Neuronal stem cell (in vitro differentiated cells): ENCODE measurements at regions not wholly inside any gene's neighbourhood (a gene's known extent, or its start where the extent isn't known, plus 50 kb on each side); places are given as distances from the start of the nearest gene placed in this dataset.

Experiments
- DNase-seq: peaks from one replicate; pipeline ENCODE4 v3.0.0-alpha.2; 2013; ENCODE audit warnings: low spot score
- H2AFZ ChIP-seq: one replicate; pipeline ENCODE4 v1.6.1; 2013; ENCODE audit warnings: mild to moderate bottlenecking, low read length, inconsistent platforms
- H2AK5ac ChIP-seq: 2 replicates; pipeline ENCODE4 v1.6.1; 2013; ENCODE audit warnings: low read depth, mild to moderate bottlenecking, inconsistent platforms, low read length, moderate library complexity, mixed read lengths
- H2BK120ac ChIP-seq: 2 replicates; pipeline ENCODE4 v1.6.1; 2013; ENCODE audit warnings: low read depth, mild to moderate bottlenecking, inconsistent platforms, low read length, moderate library complexity, mixed read lengths
- H2BK12ac ChIP-seq: one replicate; pipeline ENCODE4 v1.6.1; 2013; ENCODE audit warnings: low read length, inconsistent platforms
- H2BK15ac ChIP-seq: 2 replicates; pipeline ENCODE4 v1.6.1; 2013; ENCODE audit warnings: mild to moderate bottlenecking, low read length, inconsistent platforms, mixed read lengths
- H2BK5ac ChIP-seq: one replicate; pipeline ENCODE4 v1.6.1; 2013; ENCODE audit warnings: inconsistent platforms, mild to moderate bottlenecking, low read length, moderate library complexity
- H3K14ac ChIP-seq: one replicate; pipeline ENCODE4 v1.6.1; 2013; ENCODE audit warnings: low read length, inconsistent platforms
- H3K18ac ChIP-seq: 2 replicates; pipeline ENCODE4 v1.6.1; 2013; ENCODE audit warnings: low read length, inconsistent platforms
- H3K23ac ChIP-seq: 2 replicates; pipeline ENCODE4 v1.6.1; 2013; ENCODE audit warnings: low read depth, mild to moderate bottlenecking, mixed read lengths, low read length, inconsistent platforms; ENCODE audit not compliant: poor library complexity
- H3K27ac ChIP-seq: replicated peaks from 3 replicates; pipeline ENCODE4 v1.5.1; 2013; ENCODE audit warnings: low read length, inconsistent platforms
- H3K27me3 ChIP-seq, 3 experiments: 2 replicates each; pipeline ENCODE4 v1.6.1; 2013; ENCODE audit warnings: low read length in 3 of 3, mild to moderate bottlenecking in 2 of 3, inconsistent platforms in 1 of 3, low read depth in 1 of 3, mixed read lengths in 1 of 3, moderate library complexity in 1 of 3; ENCODE audit not compliant: control insufficient read depth in 3 of 3, insufficient read depth in 3 of 3
- H3K36me3 ChIP-seq, 2 donors: replicated peaks in 1 of 2; 2 replicates each; pipeline ENCODE4 v1.6.1; 2013; ENCODE audit warnings: low read length in 2 of 2; ENCODE audit not compliant: control insufficient read depth in 2 of 2, insufficient read depth in 2 of 2
- H3K4ac ChIP-seq: 2 replicates; pipeline ENCODE4 v1.6.1; 2013; ENCODE audit warnings: inconsistent platforms, mild to moderate bottlenecking, low read length, moderate library complexity
- H3K4me1 ChIP-seq, 2 donors: 1 replicate in 1 of 2; 2 replicates in 1 of 2; pipeline ENCODE4 v1.6.1; 2013; ENCODE audit warnings: low read length in 2 of 2, low read depth in 1 of 2; ENCODE audit not compliant: control insufficient read depth in 2 of 2, insufficient read depth in 1 of 2
- H3K4me2 ChIP-seq: one replicate; pipeline ENCODE4 v1.6.1; 2013; ENCODE audit warnings: mild to moderate bottlenecking, low read length, inconsistent platforms; ENCODE audit not compliant: insufficient read depth, poor library complexity, severe bottlenecking
- H3K4me3 ChIP-seq, 2 donors: 2 replicates each; pipeline ENCODE4 v1.5.1; 2013; ENCODE audit warnings: low read length in 2 of 2, mild to moderate bottlenecking in 2 of 2, inconsistent platforms in 1 of 2, moderate library complexity in 1 of 2
- H3K79me1 ChIP-seq: one replicate; pipeline ENCODE4 v1.6.1; 2013; ENCODE audit warnings: low read depth, mild to moderate bottlenecking, inconsistent platforms, low read length, moderate library complexity
- H3K9ac ChIP-seq: one replicate; pipeline ENCODE4 v1.6.1; 2013; ENCODE audit warnings: mild to moderate bottlenecking, low read depth, low read length, inconsistent platforms; ENCODE audit not compliant: poor library complexity
- H3K9me3 ChIP-seq, 2 donors: replicated peaks in 1 of 2; 2 replicates each; pipeline versions ENCODE3 to v1.6.1; 2013; ENCODE audit warnings: low read length in 2 of 2, mild to moderate bottlenecking in 2 of 2, inconsistent platforms in 1 of 2, low read depth in 1 of 2, mixed read lengths in 1 of 2, moderate library complexity in 1 of 2; ENCODE audit not compliant: control insufficient read depth in 2 of 2, insufficient read depth in 1 of 2
- H4K8ac ChIP-seq: one replicate; pipeline ENCODE4 v1.6.1; 2013; ENCODE audit warnings: low read depth, mild to moderate bottlenecking, inconsistent platforms, low read length, moderate library complexity
- H4K91ac ChIP-seq: one replicate; pipeline ENCODE4 v1.6.1; 2013; ENCODE audit warnings: low read length, low read depth, mild to moderate bottlenecking, inconsistent platforms; ENCODE audit not compliant: poor library complexity
- WGBS, 2 donors: extraction: QIAGEN DNeasy Blood & Tissue Kit; methylation state at CpG; one replicate each; pipeline ENCODE4 v1.1.7; 2013; ENCODE audit warnings: missing lambda C conversion rate in 2 of 2, mixed read lengths in 1 of 2; ENCODE audit not compliant: insufficient read length in 2 of 2, insufficient replicate concordance in 1 of 2; ENCODE audit errors: extremely low coverage in 2 of 2; 5-methylcytosine and 5-hydroxymethylcytosine counted together

DNA sequence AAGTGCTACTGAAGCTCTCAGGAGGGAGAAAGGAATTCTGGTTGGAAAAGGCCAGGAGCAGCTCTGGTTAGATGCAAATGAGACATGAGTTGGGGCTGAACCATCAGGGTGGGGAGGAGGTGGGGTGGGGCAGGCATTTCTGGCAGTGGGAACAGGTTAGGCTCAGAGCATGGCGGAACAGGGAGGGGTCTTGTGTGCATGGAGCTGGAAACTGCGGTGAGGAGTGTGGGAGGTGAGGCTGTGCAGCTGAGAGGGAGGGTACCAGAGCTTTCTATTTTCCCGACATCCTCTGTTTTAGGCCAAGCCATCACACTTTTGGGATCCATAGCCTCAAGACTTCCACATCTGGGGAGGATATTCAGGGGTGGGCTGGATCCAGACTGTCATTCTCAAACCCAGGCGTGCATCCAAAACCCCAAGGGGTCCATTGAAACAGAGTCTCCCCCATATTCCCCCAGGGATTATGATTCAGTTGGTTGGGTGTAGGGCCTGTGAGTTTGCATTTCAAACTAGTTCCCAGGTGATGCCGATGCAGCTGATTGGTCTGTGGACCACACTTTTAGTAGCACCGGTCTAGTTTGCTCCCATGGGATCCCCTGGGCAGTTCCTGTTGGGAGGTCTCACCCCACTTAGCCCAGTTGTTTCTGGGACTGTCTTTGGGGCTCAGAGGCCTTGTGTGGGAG is 100.9 kb upstream of the TLE3 start:
- no peak overlapping the region for H2BK15ac ChIP-seq
- no peak overlapping the region for H3K9ac ChIP-seq
- H4K8ac ChIP-seq: no peak overlapping the region
- H3K36me3 ChIP-seq: no peaks in the 10 kb centered on the region
- no peak for DNase-seq
- H3K18ac ChIP-seq: peak overlapping the region; percentile 18
- H3K4me1 ChIP-seq: peaks cover 0 to 32% of the 10 kb centered on the region in 2 donors
- no peak overlapping the region for H3K27ac ChIP-seq
- no CpG with 5 or more reads among the region's 6 CpGs for WGBS, 2 donors
- no peak overlapping the region for H2BK5ac ChIP-seq
- no peak overlapping the region for H2BK120ac ChIP-seq
- no peaks in the 10 kb centered on the region for H3K79me1 ChIP-seq
- no peak overlapping the region for H3K4ac ChIP-seq
- peak overlapping the region; percentile 15 for H2AK5ac ChIP-seq
- no peak overlapping the region for H2AFZ ChIP-seq
- H3K27me3 ChIP-seq: peaks cover 0 to 19% (median 4%) of the 10 kb centered on the region in 3 experiments
- no peaks in the 10 kb centered on the region for H3K9me3 ChIP-seq
- no peak overlapping the region for H3K23ac ChIP-seq
- H4K91ac ChIP-seq: no peak overlapping the region
- H3K14ac ChIP-seq: no peak overlapping the region
- H3K4me2 ChIP-seq: no peak overlapping the region
- H2BK12ac ChIP-seq: no peak overlapping the region
- H3K4me3 ChIP-seq: no peak overlapping the region

DNA sequence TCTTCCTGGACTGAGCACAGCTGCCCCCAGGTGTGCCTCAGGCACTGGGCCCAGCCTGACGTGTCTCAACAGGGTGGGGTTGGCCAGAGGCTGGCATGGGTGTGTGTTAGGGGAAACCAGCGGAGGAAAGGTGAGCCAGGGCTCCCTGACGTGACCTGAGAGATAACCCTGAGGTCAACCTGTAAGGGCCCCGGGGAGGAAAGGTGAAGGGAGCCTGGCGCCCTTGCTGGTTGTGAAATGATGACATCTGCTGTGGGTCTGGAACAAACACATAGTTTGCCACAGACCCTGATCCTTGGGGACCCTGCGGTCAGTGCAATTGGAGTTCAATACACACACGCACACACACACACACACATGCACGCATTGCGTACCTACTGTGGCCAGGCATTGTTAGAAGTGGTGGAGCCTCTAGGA is 100.2 kb upstream of the TLE3 start:
- no peak overlapping the region for H3K27ac ChIP-seq
- no peak overlapping the region for H3K9ac ChIP-seq
- H2AFZ ChIP-seq: no peak overlapping the region
- H3K79me1 ChIP-seq: no peaks in the 10 kb centered on the region
- peaks cover 0 to 19% (median 4%) of the 10 kb centered on the region in 3 experiments for H3K27me3 ChIP-seq
- H4K91ac ChIP-seq: no peak overlapping the region
- H2BK5ac ChIP-seq: peak overlapping the region; percentile 54
- no peak overlapping the region for H4K8ac ChIP-seq
- no peak overlapping the region for H3K4ac ChIP-seq
- peak overlapping the region; percentile 87 for H3K18ac ChIP-seq
- no peak overlapping the region for H3K4me3 ChIP-seq
- no peak for DNase-seq
- peak overlapping the region; percentile 84 for H2BK15ac ChIP-seq
- H2BK120ac ChIP-seq: peak overlapping the region; percentile 6
- no peaks in the 10 kb centered on the region for H3K9me3 ChIP-seq
- peak overlapping the region; percentile 9 for H3K23ac ChIP-seq
- no CpG with 5 or more reads among the region's 9 CpGs for WGBS, 2 donors
- H3K4me1 ChIP-seq: peaks cover 0 to 32% of the 10 kb centered on the region in 2 donors
- no peak overlapping the region for H3K4me2 ChIP-seq
- H2BK12ac ChIP-seq: no peak overlapping the region
- H3K36me3 ChIP-seq: no peaks in the 10 kb centered on the region
- peak overlapping the region; percentile 99 for H2AK5ac ChIP-seq
- peak overlapping the region; percentile 50 for H3K14ac ChIP-seq

DNA sequence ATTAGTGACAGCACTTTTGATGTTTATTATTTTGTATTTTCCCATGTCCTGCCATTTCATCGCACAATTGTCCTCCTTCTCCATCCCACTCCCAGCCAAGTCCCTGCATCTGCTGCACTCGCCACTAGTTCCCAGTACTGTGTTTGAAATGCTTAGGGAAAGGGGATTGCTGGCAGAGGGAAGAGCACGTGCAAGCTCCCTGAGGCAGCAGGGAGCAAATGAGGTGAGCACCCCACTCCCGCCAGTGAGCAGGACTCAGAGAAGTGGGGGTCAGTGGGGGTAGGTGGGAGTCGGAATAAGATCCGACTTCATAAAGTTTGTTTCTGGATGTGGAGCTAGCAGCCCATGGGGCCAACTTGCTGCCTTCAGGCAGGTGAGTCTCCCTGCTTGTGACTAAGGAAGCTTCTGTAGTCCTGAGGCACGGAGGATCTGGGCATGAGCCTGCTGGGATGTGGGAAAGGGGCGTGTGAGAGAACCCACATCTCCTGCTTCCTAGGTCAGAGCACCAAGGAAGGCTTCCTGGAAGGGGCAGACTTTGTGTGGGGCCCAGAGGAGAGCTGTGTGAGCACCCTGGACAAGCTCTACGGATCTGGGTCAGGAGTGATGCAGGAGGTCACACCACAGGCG is 99.7 kb upstream of the TLE3 start:
- no peak overlapping the region for H3K4me2 ChIP-seq
- H3K23ac ChIP-seq: peak overlapping the region; percentile 9
- no peak overlapping the region for H2BK12ac ChIP-seq
- H2BK15ac ChIP-seq: peak overlapping the region; percentile 84
- WGBS, 2 donors: no CpG with 5 or more reads among the region's 10 CpGs
- H3K4ac ChIP-seq: no peak overlapping the region
- H3K9ac ChIP-seq: no peak overlapping the region
- peak overlapping the region; percentile 50 for H3K14ac ChIP-seq
- no peaks in the 10 kb centered on the region for H3K36me3 ChIP-seq
- H3K9me3 ChIP-seq: no peaks in the 10 kb centered on the region
- peak overlapping the region; percentile 54 for H2BK5ac ChIP-seq
- peak overlapping the region; percentile 6 for H2BK120ac ChIP-seq
- no peak overlapping the region for H3K27ac ChIP-seq
- peaks cover 0 to 32% of the 10 kb centered on the region in 2 donors for H3K4me1 ChIP-seq
- no peak overlapping the region for H3K4me3 ChIP-seq
- no peak overlapping the region for H2AFZ ChIP-seq
- H2AK5ac ChIP-seq: peak overlapping the region; percentile 99
- peak overlapping the region; percentile 32 for H4K8ac ChIP-seq
- H3K27me3 ChIP-seq: peaks cover 0 to 17% (median 4%) of the 10 kb centered on the region in 3 experiments
- H4K91ac ChIP-seq: peak overlapping the region; percentile 9
- no peak for DNase-seq
- no peaks in the 10 kb centered on the region for H3K79me1 ChIP-seq
- H3K18ac ChIP-seq: peak overlapping the region; percentile 87
